HG03571 (cell line): ENCODE measurements at regions not wholly inside any gene's neighbourhood (a gene's known extent, or its start where the extent isn't known, plus 50 kb on each side); places are given as distances from the start of the nearest gene placed in this dataset.

Source experiments
- ATAC-seq: cut with Tn5 transposase; IDR thresholded peaks from one replicate; pipeline ENCODE4 v1.9.1; 2021; ENCODE audit not compliant: unreplicated experiment

DNA sequence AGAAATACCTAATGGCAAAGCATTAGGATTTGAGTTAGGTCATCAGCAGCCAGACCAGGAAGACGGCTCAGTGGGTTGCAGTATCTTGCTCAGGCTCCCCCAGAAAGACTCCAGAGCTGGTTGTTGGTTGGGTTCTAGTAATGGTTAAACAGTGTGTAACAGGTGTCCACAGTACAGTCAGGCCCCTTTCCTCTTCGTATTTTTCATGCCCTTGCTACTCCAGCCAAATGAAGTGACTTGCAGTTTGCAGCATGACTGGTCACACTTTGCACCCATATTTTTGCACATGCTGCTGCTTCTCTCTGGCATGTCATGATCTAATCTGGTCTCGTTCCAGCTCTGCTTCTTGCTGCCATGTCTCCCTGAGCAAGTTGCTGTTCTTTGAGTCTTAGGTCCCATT is 60.6 kb upstream of the TRPC7 start:
- ATAC-seq = no peak

DNA sequence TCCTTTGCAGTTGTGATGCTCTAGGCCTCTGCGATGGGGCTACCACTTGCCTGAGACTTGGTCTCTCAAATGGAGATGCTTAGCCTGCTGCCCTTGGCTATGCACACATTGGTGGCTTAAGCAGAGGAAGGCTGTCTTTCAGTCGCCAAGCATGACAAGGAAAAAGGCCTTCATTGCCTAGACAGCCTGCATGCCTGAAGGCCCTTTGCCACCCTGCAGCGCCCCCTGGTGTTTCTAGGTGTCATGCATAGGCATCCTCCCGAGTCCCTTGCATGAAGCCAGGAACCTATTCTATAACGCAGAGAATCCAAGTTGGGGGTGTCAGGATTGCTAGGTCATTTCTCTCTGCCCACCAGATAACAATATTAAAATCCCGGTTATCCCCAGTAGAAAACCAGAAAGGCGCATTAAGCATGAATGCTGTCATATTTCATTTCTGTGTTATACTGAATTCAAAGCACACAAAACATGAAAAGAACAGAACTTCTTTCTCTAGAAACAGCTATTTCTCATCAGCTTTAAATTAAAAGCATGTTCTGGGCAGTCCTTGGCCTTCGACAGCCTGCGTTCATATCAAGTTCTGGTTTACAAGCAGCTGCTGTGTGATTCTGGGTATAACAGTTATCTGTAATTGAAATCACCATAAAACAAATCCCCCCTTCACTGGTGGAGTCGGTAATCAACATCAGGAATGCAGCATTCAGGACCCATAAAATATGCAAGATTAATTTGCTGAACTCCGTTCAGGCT is 59.7 kb upstream of the TRPC7 start:
- ATAC-seq = no peak

DNA sequence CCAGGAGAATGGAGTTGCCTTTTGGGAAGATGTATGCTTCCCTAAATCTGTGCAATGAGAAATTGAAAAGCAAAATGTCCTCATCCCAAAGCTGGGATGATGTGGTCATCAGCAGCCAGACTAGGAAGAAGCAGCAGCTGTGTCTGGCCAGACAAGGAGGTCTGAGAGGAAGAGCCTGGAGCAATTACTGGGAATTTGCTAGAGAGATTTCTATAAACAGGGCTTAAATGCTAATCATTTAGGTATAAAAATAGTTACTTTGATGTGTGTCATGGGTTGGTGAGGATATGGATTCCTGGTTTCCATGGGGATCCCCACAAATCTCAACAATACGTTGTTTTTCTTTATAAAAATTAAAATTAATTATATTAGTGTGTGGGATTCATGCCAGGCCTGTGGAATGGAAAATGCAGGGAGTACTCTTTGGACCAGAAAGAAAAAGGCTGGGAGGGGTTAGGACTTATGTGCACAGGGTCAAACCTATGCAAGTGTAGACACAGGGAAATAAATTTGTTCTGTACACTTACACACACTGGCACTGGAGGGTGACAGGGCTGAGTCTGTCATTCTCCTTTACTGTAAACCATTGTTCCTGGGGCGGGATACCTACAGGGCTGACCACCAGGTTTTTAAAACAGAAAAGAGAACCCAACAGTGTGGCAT is 58.7 kb upstream of the TRPC7 start:
- no peak for ATAC-seq

DNA sequence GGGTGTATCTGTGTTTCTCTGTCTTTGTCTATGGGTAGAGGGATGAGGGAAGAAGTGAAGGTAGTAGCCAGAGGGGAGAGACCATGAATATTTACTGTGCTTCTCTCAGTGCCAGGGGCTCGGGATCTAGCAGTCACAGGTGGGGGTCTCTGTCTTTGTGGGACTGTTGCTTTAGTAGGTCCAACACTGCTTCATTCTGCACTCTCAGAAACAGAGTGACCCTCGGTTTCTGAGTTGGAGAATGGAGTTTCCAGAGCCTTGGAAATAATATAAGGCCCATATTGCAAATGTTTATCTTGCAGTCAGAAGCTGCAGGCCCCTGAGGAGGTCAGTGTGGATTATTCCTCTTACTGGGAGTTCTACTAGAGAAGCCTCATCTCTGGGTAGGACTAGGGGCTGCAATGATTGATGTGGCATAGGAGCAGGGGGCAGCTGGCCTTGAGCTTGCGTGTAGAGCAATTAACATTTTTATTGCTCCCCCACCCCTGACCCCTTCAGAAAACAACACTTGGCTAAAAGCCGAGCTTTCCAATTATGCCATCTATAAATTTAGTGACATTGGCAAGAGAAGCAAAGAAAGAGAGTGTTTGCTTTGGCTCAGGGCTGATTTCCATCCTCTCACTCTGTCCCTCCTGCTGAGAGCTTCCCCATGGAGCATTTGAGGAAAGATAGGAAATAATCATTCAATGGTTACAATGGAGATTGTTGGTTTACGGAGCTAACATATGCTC is 55.0 kb upstream of the TRPC7 start:
- no peak for ATAC-seq

DNA sequence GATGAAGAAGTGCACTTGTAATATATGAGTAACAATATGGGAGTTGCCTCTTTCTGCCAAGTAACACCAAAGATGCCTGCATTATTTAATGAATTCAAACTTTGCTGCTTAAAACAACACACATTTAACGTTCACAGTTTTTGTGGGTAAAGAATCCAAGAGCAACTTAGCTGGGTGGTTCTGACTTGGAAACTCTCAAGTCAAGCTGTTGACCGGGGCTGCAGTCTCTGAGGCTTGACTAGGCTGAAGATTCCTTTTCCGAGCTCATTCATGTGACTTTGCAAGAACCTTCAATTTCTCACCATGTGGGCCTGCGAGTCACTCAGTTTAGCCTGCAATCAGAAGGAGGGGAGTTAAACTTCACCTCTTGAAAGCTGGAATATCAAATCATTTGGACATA is 53.0 kb upstream of the TRPC7 start:
- ATAC-seq = no peak
